ENCODE measurements at regions not wholly inside any gene's neighbourhood (a gene's known extent, or its start where the extent isn't known, plus 50 kb on each side); places are given as distances from the start of the nearest gene placed in this dataset.

DNA sequence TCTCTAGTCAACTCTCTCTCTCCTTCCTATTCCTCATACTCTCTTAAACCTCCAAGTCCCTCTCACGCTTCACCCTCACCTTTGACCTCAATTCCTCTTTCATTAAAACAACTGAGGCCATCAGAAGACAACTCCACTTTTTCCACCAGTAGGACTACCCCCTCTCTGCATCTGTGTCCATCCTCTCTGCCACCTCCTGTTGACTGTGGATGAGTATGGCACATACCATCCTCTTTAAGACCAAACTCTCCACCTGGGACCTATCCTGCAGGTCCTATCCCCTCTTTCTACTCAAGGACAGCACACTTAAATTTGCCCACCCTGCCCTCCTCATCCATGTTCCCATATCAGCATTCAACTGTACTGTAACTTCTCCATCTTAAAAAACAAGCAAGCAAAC is 89.2 kb downstream of the FOXD1 start:
- TF ChIP-seq RAD21 (IDR thresholded peaks at IDR 0.05; ENCODE audit: insufficient read depth, low read depth, low read length): no peak
- TF ChIP-seq, protein P1, sequence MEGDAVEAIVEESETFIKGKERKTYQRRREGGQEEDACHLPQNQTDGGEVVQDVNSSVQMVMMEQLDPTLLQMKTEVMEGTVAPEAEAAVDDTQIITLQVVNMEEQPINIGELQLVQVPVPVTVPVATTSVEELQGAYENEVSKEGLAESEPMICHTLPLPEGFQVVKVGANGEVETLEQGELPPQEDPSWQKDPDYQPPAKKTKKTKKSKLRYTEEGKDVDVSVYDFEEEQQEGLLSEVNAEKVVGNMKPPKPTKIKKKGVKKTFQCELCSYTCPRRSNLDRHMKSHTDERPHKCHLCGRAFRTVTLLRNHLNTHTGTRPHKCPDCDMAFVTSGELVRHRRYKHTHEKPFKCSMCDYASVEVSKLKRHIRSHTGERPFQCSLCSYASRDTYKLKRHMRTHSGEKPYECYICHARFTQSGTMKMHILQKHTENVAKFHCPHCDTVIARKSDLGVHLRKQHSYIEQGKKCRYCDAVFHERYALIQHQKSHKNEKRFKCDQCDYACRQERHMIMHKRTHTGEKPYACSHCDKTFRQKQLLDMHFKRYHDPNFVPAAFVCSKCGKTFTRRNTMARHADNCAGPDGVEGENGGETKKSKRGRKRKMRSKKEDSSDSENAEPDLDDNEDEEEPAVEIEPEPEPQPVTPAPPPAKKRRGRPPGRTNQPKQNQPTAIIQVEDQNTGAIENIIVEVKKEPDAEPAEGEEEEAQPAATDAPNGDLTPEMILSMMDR (IDR thresholded peaks at IDR 0.05 in 2 of 3, conservative IDR thresholded peaks at IDR 0.05 in 1 of 3; ENCODE audit: control insufficient read depth in 2 of 3, extremely low read depth in 1 of 3, insufficient read depth in 1 of 3, low read depth in 3 of 3, low read length in 3 of 3): no peak
